GM12892 (cell line): ENCODE measurements at regions not wholly inside any gene's neighbourhood (a gene's known extent, or its start where the extent isn't known, plus 50 kb on each side); places are given as distances from the start of the nearest gene placed in this dataset.

Experiments
- POLR2A ChIP-seq: IDR thresholded peaks from 2 replicates; pipeline ENCODE4 v1.6.1; 2011; ENCODE audit warnings: low read depth, low read length, control low read depth
- POLR2AphosphoS5 ChIP-seq: IDR thresholded peaks from 2 replicates; pipeline ENCODE4 v1.6.1; 2011; ENCODE audit warnings: low read depth, low read length, control low read depth

DNA sequence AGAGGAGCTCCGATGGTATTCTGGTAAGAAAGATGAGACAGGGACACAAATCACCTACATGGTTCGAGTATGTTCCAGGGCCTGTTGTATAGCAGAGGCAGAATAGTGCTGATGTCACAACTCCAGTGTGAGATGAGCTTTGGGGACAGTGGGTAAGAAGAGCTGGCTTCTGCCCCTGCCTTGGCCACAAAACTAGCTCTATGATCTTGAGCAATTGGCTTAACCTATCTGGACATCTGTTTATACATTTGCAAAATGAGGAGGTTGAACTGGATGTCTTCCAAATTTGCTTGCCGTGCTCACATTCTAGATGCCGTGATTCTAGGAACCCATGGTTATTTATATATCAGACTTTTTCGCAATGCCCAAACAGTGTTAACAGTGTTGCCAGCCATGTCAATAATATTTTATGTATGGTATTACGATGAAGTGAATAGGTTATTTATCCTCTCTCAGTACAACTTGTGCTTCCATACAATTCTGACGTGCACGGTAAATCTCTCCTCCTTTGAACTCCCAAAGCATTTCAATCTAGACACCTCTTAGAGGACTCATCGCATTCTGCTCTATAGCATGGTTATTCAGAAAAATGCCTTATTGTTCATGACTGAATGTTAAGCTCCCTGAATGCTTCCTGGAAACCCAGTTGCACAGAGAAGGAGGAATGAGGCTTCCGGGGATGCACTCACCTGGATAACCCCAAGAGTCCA is 316.0 kb downstream of the FOXO1 start:
- TF ChIP-seq POLR2AphosphoS5 (no peak), POLR2A (no peak)
